T-helper 2 cell (primary cell): ENCODE measurements at regions not wholly inside any gene's neighbourhood (a gene's known extent, or its start where the extent isn't known, plus 50 kb on each side); places are given as distances from the start of the nearest gene placed in this dataset.

ENCODE experiments used
- DNase-seq, 5 experiments: peaks; one replicate each; pipeline versions ENCODE4 v3.0.0 to v3.0.0-alpha.2; 2012 to 2022

DNA sequence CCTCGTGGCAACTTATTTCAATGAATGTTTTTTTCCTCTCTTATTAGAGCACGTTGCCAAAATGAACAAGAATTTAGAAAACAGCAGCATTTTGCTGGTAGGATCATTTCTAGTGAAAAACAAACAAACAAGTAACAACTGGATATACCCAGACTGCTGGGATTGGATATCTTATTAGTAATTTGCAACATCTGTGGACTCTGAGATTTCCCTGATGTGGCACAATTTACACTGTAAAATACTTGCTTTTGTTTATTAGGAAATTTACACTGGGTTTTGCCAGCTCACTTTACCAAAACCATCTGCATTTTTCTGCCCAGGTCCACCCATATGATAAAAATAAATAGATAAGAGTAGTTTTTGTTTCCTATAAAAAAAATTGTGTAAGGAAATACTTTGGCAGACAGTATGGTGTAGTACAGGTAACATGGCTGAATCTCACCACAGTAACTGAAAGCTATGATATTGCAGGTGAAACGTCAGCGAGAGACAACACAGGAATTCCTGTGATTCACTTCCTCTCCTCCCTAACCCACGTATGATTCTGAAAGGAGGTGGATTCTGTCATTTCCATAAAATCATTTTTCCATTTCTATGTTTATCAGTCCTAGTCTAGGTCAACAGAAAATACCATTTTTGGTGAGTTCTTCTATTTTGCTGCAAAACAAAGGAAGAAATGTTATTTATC is 176.2 kb upstream of the NOVA1 start:
- no peak for DNase-seq

DNA sequence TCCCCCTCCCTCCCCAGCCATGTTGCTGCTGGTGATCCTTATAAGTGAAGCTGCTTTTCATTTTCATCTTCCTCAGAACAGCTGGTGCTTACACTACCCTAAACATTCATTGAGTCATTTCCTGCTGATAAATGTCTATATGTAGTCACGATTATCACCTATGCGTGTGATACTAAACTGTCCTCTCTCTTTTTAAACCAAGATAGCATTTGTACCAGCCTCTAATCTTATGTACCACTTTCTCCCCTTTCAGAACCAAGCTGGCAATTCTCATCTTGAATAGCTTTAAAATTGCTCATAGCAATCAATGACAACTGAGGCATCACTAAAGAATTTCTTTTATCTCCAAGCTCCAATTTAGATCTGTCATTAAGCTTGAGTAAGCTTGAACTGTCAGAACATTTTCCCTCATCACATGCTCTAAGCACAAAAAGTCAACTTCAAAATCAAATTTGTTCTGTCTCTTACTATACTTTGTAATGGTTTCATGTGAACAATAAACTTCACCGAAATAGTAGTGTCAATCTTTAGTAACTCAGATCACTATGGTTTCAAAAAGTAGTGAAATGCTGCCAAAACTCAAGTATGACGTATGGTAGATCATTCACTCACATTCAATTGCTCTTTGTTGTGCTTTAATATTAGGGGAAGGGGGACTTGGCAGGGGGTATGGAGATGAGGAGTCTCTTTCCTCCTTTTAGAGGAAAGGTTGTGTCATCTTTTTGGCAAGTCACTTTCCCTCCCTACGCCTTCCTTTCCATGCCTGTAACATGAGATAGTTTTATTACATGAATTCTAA is 178.1 kb upstream of the NOVA1 start:
- no peak for DNase-seq

DNA sequence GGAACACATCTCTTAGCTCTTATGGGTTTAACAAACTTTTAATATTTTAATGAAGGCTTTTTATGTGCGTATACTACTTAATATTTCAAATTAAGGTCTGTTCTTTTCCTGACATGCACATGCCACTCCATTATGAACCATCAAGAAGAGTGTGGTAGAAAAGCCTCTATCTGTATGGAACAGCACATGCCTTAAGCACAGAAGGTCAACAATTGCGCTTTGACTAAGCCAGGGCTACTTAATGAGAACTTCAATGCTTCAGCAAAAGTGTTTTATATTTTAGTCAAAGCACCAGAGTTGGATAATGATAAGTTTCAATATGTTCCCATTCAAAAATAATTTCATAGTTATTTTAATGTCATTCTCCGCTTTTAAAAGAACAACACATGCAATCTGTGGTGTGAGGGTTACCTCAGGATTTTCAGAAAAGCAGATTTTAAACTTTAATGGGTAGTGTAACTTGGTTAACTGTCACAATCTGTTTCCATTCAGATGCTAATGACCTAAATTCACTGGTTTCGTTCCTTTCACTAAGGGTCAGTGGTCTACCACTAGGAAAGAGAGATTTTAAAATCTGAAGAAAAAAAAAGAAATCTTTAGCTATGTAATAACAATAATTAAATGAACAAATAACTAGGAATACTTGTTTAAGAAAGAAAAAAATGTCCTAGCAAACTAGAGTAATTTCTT is 193.4 kb upstream of the NOVA1 start:
- no peak for DNase-seq

DNA sequence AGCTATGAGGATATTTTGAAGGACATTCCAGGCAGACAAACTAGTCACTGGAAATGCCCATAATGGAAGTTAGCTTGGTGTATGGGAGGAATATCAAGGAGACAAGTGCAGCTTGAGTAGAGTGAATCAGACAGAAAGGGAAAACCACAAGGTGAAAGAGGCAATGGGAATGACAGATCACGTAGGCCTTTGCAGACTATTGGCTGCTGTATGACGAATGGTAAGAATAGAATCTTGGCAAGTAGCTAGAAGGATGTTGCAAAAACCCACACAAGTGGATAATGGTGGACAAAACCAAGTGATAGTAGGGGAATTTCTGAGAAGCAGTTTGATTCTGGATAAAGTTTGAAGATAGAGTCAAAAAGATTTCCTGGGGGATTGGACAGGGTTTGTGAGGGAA is 196.9 kb upstream of the NOVA1 start:
- no peak for DNase-seq

DNA sequence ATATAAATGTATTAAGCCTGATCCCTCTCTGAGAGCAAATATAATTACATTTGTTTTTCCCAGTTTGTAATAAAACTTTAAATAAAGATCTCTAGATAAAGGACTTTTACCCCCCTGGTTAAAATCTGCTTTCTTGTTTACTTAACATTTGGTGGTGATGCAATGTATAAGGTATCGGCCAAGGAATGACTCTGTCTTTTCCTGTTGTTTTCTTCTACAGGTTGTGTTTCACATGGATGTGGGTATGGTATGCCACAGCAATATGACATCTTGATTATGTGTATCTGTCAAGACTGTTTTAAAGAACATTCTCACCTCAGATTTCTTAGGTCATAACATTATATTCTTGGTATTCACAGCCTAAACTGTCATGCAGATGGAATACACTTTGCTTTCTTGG is 210.6 kb upstream of the NOVA1 start:
- DNase-seq, result no peak

DNA sequence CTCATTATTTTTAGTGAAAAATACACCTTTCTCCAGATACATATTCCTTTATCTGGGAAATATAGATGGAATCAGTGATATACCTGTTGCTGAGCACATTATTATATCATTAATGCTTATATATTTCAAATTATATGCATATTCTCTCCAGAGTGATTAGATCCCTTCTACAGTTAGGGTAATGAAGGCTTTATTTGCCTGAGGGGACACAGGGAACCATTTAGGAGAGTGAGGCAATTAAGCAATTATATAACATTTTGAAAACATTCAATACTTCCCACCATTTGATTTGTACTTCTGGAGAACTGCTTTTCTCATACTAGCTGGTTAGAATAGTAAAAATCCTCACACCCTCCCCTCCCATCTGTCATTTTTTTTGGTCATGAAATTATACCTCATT is 212.8 kb upstream of the NOVA1 start:
- no peak for DNase-seq

DNA sequence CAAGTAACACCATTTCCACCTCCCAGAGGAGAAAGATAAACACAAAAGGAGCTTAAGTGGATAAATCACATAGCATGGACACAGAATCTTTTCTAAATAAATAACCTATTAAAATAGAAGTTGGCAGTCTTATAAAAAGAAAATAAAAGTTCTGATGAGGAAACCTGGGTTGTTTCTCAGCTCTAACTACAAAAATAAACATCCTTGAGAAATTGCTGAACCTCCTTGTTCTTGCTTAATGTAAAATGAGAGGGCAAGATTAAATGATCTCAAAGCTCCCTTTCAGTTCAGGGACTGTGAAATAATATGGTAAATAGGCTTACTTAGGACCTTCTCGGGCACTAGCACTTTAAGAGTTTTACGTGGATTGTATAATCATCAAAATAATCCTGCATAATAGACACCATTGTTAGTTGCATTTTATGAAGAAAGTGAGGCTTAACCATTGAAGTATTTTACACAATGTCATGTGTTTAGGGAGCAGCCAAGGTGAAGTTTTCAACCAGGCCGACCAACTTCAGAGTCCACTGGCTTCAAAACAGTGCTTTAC is 214.0 kb upstream of the NOVA1 start:
- no peak for DNase-seq

DNA sequence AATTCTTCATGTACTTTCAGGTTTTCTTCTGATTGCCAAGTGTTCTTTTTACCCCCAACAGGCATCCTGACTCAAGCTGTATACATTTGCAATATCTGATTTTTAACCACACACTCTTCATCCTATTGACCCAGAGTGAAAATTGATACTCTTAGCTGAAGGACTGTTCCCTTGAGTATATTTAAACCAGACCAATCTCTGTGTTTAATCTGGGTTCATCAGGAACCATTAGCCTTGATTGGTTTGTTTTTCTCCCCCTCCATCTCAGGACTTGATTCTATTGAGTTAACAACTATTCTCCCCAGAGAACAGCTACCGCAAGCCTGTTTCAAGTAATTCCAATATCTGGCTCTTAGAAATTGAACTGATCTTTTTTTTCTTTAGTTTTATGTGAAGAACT is 222.3 kb upstream of the NOVA1 start:
- DNase-seq, result no peak

DNA sequence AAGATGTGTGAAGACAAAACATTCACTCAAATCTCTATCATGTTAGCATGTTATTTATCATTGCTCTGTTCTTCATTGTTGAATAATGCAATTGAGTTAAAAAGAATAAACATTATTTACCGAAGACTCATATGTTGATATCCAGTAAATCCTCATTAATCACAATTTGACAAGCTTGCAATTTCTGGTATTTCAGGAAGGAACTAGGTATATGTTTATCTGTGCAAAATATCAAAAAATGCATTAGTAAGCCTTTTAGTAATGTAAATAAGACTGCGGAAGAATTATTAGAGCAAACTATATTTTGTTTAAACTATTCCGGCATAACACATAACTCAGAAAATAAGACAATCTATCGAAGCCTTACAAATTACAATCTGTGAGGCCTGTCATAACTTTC is 222.7 kb upstream of the NOVA1 start:
- DNase-seq, result no peak

DNA sequence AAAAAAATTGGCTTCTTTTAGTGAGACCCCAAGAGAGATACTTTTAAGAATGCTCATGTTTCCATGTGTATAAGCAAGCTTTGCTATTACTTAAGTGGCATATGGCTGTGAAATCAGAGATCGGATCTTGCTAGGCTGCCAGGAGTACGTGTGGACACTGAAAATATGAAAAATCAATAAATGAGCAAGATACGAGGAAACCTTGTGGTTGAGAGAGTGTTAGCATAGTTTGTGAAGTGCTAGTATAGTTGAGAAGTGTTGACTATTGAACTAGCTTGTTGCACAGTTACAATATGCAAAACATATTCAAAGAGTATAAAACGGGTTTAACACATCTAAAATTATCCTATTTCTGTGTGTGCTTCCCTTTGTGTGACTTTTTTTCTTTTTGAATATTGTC is 230.9 kb upstream of the NOVA1 start:
- DNase-seq, result no peak

DNA sequence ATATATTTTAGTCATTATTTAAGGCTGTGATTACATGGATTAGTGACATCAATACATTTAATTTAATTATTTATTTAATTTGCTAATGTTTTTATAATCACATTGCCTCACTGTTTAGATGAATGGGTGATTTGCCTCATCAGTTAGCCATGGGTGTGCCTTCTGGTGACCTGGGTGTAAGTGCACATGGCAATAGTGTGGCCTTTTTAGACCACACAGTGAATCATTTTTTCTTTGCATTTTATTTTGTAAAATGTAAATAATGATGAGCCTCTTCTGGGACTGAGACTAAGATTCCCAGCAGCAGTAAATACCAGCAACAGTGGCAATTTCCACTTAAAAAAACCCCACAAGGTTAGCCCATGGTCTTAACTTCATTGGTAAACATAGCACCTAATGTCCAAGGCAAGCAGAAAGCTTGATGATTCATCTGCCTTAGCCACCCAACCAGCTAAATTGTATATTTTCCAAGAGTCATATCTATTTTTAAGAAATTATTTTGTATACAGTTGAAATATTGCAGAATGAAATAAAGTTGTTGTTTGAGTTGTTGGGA is 235.9 kb upstream of the NOVA1 start:
- no peak for DNase-seq

DNA sequence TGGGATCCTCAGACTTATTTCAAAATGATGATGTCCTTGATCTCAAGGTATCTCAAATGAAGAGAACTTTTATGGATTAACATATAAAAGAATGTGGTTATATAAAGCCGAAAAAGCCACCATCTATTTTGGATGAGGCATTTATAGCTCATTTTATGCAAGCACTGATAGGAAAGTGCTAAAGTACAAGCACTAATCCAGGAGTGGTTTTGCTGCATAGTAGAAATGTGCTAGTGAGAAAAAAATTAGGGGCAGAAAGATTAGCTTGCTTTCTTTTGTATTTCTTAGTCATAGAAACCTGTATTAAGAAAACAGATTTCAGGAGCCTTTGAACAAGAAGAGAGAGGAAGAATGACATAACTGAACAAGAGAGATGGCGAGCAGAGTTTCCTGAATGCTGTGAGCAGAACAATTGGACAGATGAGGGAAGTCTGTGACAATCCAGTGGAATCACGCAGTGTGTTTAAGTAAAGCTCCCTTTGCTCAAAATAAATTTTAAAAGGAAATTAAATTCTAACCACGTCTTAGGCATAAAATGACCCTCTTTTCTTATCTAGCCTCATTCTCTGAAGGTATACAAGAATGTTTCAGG is 238.2 kb upstream of the NOVA1 start:
- no peak for DNase-seq

DNA sequence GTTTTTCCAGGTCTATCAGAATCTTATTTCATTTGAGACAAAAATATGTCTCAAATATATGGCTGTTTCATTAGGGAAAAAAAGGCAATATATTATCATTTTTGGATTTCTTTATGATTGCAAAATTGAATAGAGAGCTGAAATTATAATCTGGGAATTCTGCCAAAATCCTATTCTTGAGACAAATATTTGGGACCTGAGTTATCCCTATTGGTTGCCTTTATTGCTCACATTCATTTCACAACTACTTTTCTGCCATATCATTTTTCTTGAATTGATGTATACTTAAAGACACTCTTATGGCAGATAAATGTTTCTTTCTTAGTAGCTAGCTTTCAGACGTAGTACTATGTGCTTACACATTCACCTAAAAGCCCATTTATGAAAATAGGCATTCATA is 241.6 kb upstream of the NOVA1 start:
- no peak for DNase-seq

DNA sequence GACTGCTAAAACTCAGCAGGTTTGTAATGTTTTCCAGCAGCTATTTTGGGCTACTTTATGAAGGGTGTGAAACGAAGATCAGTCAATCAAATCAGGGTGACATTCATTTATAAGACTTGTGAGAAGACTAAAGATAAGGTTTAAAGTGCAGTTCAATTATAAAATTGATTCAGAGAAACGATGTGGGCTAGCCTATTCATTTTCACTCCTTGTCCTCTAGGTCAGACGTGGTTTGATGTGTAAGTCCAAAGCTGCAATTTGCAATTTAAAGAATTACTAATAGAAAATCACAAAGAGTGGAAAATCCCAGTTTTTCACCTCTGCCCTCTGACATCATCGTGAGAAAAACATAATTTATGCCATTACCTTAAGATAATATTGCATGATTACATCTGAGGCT is 243.5 kb upstream of the NOVA1 start:
- DNase-seq, result no peak

DNA sequence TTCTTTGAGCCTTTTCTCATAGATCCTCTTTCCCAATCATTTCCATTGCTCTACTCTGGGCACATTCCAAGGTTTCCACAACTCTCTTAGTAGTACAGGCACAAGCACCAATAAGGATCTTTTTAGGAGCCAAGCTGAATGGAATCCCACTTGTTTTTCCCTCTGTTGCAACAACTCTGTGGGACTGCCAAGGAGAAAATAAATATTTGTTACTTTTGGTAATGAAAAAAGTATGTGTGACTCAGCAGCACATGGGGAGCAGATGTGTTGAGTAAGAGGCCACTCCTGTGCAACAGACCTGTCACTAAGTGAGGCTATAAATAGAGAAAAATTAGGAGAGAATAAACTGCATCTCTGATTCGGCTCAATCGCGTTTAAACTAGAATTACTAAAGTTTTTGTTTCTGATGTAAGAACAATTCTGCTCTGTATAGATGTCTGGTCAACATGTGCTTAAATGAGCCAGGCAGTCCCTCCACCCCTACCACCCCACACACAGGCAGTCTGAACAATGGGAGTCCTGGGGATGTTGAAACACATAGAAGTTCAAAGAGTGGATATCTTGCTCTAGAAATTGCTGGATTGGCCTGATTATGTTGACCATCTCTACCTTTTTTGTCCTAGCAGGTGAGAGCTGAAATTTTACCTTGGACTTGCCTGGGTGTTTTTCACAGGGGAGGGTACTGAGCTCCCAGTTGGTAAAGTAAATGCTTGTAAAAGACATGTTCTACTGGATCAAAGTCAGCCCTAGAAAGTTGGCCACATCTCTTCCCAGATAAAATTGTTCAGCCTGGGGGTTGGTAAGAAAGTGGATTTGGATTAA is 244.3 kb upstream of the NOVA1 start:
- DNase-seq, result no peak

DNA sequence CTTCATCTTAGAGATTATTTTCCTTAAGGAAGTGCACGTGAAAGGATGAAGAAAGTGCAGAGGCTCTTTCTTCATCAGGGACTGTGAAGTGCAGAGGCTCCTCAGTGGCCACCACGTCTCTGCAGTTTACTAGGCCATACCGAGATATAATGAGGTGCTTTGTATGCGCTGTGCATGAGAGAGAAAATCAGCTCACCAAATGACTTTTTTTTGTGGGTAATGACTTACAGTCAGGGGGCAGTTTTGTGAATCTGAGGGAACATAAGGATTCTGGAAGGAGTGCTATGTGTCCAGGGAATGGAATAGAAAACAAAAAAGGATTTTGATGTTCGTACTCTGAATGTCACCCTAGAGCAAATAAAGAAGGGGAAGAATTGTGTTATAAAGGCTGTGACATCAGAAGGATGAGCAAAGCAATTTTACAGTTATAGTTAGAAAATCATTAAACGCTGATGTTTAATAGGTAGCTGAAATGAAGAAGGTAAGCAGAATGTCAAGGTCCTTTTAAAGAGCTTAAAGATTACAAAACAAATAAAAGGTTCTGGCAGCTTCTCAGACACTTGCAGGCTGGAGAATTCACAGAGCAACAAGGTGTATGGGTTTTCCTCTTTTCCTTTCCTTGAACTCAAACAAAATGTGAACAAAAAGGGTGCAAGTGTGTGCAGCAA is 247.5 kb upstream of the NOVA1 start:
- no peak for DNase-seq

DNA sequence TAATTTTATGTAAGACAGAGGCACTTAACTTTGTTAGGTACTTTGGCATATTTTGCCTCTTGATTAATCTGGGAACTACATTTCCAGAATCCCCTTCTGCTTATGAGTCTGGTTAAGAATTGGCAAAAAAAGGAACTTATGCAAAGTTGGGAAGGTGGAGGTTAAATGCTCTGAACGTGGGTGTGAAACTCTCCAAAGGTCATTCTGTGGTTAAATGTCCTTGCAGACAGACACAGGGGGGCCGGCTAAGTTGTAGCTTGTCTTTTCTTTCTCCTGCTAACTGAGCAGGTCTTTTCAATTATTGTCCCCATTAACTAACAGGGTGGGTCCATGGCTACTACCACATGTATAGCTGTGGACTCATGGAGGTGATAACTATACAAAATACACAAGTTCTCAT is 248.6 kb upstream of the NOVA1 start:
- DNase-seq, result no peak

DNA sequence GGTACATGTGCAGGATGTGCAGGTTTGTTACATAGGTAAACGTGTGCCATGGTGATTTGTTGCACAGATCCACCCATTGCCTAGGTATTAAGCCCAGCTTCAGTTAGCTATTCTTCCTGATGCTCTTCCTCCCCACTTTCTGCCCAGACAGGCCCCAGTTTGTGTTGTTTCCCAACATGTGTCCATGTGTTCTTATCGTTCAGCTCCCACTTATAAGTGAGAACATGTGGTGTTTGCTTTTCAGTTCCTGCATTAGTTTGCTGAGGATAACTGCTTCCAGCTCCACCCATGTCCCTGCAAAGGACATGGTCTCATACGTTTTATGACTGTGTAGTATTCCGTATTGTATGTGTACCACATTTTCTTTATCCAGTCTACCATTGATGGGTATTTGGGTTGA is 251.7 kb upstream of the NOVA1 start:
- DNase-seq, result no peak

DNA sequence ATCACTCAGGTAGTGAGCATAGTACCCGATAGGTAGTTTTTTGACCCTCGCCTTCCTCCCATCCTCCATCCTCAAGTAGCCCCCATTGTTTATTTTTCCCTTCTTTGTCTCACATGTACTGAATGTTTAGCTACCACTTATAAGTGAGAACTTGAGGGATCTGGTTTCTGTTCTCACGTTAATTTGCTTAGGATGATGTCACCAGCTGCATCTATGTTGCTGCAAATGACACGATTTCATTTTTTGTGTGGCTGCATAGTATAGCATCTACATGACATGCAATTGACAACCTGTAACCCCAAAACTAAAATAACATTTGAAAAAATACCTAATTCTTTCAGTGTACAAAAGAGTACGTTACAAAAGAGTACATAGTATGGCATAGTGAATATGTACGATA is 254.0 kb upstream of the NOVA1 start:
- no peak for DNase-seq

DNA sequence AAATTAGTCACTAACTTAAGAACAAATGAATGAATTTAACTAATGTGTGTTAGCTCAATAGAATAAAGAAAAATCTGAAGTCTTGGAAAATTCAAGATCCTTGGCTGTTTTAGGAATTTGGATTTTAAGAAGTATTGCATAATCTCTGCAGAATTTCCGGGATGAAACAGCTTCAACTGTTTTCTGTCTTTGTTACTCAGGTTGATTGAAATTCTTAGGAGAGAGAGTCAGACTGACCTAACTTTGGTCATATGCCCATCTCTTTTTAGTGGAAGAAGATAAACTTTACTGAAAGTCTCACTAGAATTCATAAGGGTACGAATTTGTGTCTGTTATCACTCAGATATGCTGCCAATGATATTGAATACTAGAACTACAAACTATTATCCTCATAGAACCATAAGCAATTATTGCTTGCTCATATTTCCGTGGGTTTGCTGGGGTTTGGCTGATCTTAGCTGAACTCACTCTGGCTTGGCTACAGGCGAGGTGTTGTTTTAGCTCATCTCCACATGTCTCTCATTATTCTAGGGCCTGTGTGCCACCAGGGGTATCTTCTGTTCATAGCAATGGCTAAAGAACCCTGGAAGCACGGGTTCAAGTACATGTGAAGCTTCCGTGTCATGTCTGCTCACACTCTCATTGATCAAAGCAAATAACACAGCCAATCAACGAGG is 257.4 kb upstream of the NOVA1 start:
- DNase-seq, result no peak
